G401 (cell line): ENCODE measurements at regions not wholly inside any gene's neighbourhood (a gene's known extent, or its start where the extent isn't known, plus 50 kb on each side); places are given as distances from the start of the nearest gene placed in this dataset.
"Not testable (repeated sequence)": the region's sequence is repeated elsewhere in the genome, so short reads cannot be mapped to it uniquely, and the experiment has no call there.

Experiments
- DNase-seq: peaks from one replicate; pipeline ENCODE4 v3.0.0-alpha.2; 2015; ENCODE audit warnings: low spot score
- in situ Hi-C: cut with HindIII; loops from 2 replicates; pipeline ENCODE4 v1.10.0; 2016; ENCODE audit warnings: low sequenced_read_pairs, mixed read lengths

- in situ Hi-C loops, result no loop called here
Measured at GRCh38 chr19:28577233-28577632, 635.7 kb downstream of the UQCRFS1 start.

GRCh38 chr19:28575816-28576215 is 637.1 kb downstream of the UQCRFS1 start:
- DNase-seq, result no peak
- in situ Hi-C loops, result no loop called here

More at GRCh38 chr19:28577233-28577632, 635.7 kb downstream of the UQCRFS1 start:
- no peak for DNase-seq

GRCh38 chr19:28575312-28575711 is 637.6 kb downstream of the UQCRFS1 start:
- DNase-seq, in situ Hi-C loops: not testable (repeated sequence)

- no peak for DNase-seq
- in situ Hi-C loops, result no loop called here
Measured at GRCh38 chr19:28574212-28574611, 638.7 kb downstream of the UQCRFS1 start.

GRCh38 chr19:28569132-28570131 is 643.5 kb downstream of the UQCRFS1 start:
- in situ Hi-C loops, result no loop called here
- DNase-seq, result no peak

GRCh38 chr19:28567834-28568233 is 645.1 kb downstream of the UQCRFS1 start:
- in situ Hi-C loops, result no loop called here
- DNase-seq, result no peak

- in situ Hi-C loops, result no loop called here
Measured at GRCh38 chr19:28563964-28564921, 648.7 kb downstream of the UQCRFS1 start.

GRCh38 chr19:28560786-28561185 is 652.2 kb downstream of the UQCRFS1 start:
- DNase-seq, result no peak
- in situ Hi-C loops, result no loop called here

More at GRCh38 chr19:28563964-28564921, 648.7 kb downstream of the UQCRFS1 start:
- DNase-seq, result no peak

- no peak for DNase-seq
- in situ Hi-C loops, result no loop called here
Measured at GRCh38 chr19:28558783-28559182, 654.2 kb downstream of the UQCRFS1 start.

- in situ Hi-C loops, result no loop called here
- DNase-seq, result no peak
Measured at GRCh38 chr19:28556371-28556770, 656.6 kb downstream of the UQCRFS1 start.

- in situ Hi-C loops, result no loop called here
Measured at GRCh38 chr19:28555317-28555716, 657.6 kb downstream of the UQCRFS1 start.

GRCh38 chr19:28554321-28555091 is 658.4 kb downstream of the UQCRFS1 start:
- in situ Hi-C loops, result no loop called here
- DNase-seq, result no peak

More at GRCh38 chr19:28555317-28555716, 657.6 kb downstream of the UQCRFS1 start:
- no peak for DNase-seq

- DNase-seq, result no peak
- in situ Hi-C loops, result no loop called here
Measured at GRCh38 chr19:28553764-28554163, 659.2 kb downstream of the UQCRFS1 start.

GRCh38 chr19:28553005-28553404 is 659.9 kb downstream of the UQCRFS1 start:
- DNase-seq, result no peak

GRCh38 chr19:28549680-28550277 is 663.2 kb downstream of the UQCRFS1 start:
- in situ Hi-C loops, result no loop called here
- no peak for DNase-seq

More at GRCh38 chr19:28553005-28553404, 659.9 kb downstream of the UQCRFS1 start:
- in situ Hi-C loops, result no loop called here

GRCh38 chr19:28546148-28546685 is 666.7 kb downstream of the UQCRFS1 start:
- DNase-seq, result no peak
- in situ Hi-C loops, result no loop called here

- in situ Hi-C loops, DNase-seq: not testable (repeated sequence)
Measured at GRCh38 chr19:28545397-28545796, 667.6 kb downstream of the UQCRFS1 start.
